Nephron (organoid): ENCODE measurements at regions not wholly inside any gene's neighbourhood (a gene's known extent, or its start where the extent isn't known, plus 50 kb on each side); places are given as distances from the start of the nearest gene placed in this dataset.

Experiments
- H3K27ac Mint-ChIP-seq, 3 experiments: 2 replicates each; pipeline ENCODE4 v1.8.0; 2020; ENCODE audit warnings: mixed read lengths in 3 of 3, mild to moderate bottlenecking in 2 of 3, moderate library complexity in 1 of 3
- H3K27me3 Mint-ChIP-seq: 2 replicates; pipeline ENCODE4 v1.8.0; 2021; ENCODE audit warnings: low read depth, mild to moderate bottlenecking, moderate library complexity, mixed read lengths
- H3K36me3 Mint-ChIP-seq: 2 replicates; pipeline ENCODE4 v1.8.0; 2020; ENCODE audit warnings: low read depth, mixed read lengths
- H3K4me1 Mint-ChIP-seq: 2 replicates; pipeline ENCODE4 v1.8.0; 2020; ENCODE audit warnings: mixed read lengths
- H3K4me3 Mint-ChIP-seq, 3 experiments: 2 replicates each; pipeline ENCODE4 v1.8.0; 2020; ENCODE audit warnings: mild to moderate bottlenecking in 3 of 3, mixed read lengths in 3 of 3, moderate library complexity in 2 of 3
- H3K9me3 Mint-ChIP-seq: 2 replicates; pipeline ENCODE4 v1.8.0; 2020; ENCODE audit warnings: mixed read lengths
- CTCF ChIP-seq, 3 experiments: fragments of 200-600 bp; sonication (generic); IDR thresholded peaks; one replicate each; pipeline ENCODE4 v1.5.0; 2021; ENCODE audit warnings: antibody characterized with exemption in 3 of 3; ENCODE audit not compliant: unreplicated experiment in 3 of 3

- H3K9me3 Mint-ChIP-seq = peaks cover 2% of the 10 kb centered on the region
- H3K27me3 Mint-ChIP-seq = peaks cover 8% of the 10 kb centered on the region
- H3K4me3 Mint-ChIP-seq = no peak overlapping the region
- no peak overlapping the region for H3K27ac Mint-ChIP-seq
- no peak for TF ChIP-seq CTCF (IDR thresholded peaks at IDR 0.05; ENCODE audit: unreplicated experiment in 3 of 3)
- H3K36me3 Mint-ChIP-seq = no peaks in the 10 kb centered on the region
- no peaks in the 10 kb centered on the region for H3K4me1 Mint-ChIP-seq
Measured at GRCh38 chr5:133781436-133782225, 169.3 kb upstream of the FSTL4 start.

GRCh38 chr5:133780619-133781280 is 168.4 kb upstream of the FSTL4 start:
- Mint-ChIP-seq H3K27ac (no peak overlapping the region), H3K27me3 (peaks cover 8% of the 10 kb centered on the region), H3K4me3 (no peak overlapping the region), H3K4me1 (no peaks in the 10 kb centered on the region), H3K36me3 (no peaks in the 10 kb centered on the region), H3K9me3 (peaks cover 2% of the 10 kb centered on the region)
- TF ChIP-seq CTCF (IDR thresholded peaks at IDR 0.05; ENCODE audit: unreplicated experiment in 3 of 3) = no peak

GRCh38 chr5:133779828-133780475 is 167.6 kb upstream of the FSTL4 start:
- Mint-ChIP-seq H3K27ac (no peak overlapping the region), H3K4me3 (no peak overlapping the region), H3K9me3 (peaks cover 2% of the 10 kb centered on the region), H3K4me1 (no peaks in the 10 kb centered on the region), H3K27me3 (peaks cover 8% of the 10 kb centered on the region), H3K36me3 (no peaks in the 10 kb centered on the region)
- TF ChIP-seq CTCF (IDR thresholded peaks at IDR 0.05; ENCODE audit: unreplicated experiment in 3 of 3) = no peak

GRCh38 chr5:133778636-133779035 is 166.3 kb upstream of the FSTL4 start:
- no peak overlapping the region for H3K27ac Mint-ChIP-seq
- TF ChIP-seq CTCF (IDR thresholded peaks at IDR 0.05; ENCODE audit: unreplicated experiment in 3 of 3) = no peak
- H3K4me1 Mint-ChIP-seq = no peaks in the 10 kb centered on the region
- H3K9me3 Mint-ChIP-seq = peaks cover 2% of the 10 kb centered on the region
- no peaks in the 10 kb centered on the region for H3K36me3 Mint-ChIP-seq
- H3K4me3 Mint-ChIP-seq = no peak overlapping the region
- peaks cover 3% of the 10 kb centered on the region for H3K27me3 Mint-ChIP-seq

GRCh38 chr5:133777951-133778350 is 165.6 kb upstream of the FSTL4 start:
- peaks cover 3% of the 10 kb centered on the region for H3K27me3 Mint-ChIP-seq
- no peak overlapping the region for H3K27ac Mint-ChIP-seq
- no peak overlapping the region for H3K4me3 Mint-ChIP-seq
- peaks cover under 1% of the 10 kb centered on the region for H3K9me3 Mint-ChIP-seq
- no peak for TF ChIP-seq CTCF (IDR thresholded peaks at IDR 0.05; ENCODE audit: unreplicated experiment in 3 of 3)
- H3K36me3 Mint-ChIP-seq = no peaks in the 10 kb centered on the region
- H3K4me1 Mint-ChIP-seq = no peaks in the 10 kb centered on the region
